ENCODE measurements at regions not wholly inside any gene's neighbourhood (a gene's known extent, or its start where the extent isn't known, plus 50 kb on each side); places are given as distances from the start of the nearest gene placed in this dataset.

- no peak for DNase-seq (ENCODE audit: low spot score)
Measured at GRCh38 chr18:41043876-41044275, 911.2 kb upstream of the PIK3C3 start.

DNA sequence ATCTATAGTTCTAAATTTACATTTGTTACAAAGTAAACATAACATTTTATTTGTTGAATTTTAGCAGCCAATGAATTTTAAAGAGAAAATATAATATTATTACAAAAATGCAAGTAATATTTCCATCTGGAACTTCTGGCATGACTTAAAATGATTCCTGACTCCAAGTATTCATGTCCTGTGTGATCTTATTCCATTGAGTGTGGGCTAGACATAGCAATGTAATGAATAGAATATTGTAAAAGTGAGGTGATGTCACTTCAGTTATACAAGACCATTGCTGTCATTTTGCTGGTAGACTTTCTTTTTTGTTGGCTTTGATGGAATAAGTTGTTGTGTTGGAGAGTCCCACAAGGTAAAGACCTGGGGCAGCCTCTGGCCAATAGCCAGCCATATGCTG is 912.2 kb upstream of the PIK3C3 start:
- DNase-seq (ENCODE audit: low spot score): no peak

DNA sequence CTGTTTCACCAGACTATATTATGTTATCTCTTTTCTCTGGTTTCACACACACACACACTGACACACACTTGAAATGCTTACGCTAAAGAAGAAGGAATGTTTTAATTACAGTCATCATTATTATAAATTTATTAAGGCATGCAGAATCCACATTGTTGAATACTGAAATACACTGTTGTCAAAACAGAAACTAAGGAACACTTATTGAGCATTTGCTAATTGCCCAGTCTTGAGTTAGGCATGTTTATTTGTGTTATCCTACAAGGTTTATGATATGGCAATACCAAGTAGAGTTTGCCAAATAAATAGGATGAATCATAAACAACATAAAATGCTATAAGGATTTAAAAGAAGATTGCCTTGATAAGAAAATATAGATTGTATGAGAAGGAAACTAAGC is 917.0 kb upstream of the PIK3C3 start:
- DNase-seq (ENCODE audit: low spot score): no peak

GRCh38 chr18:41036346-41036745 is 918.7 kb upstream of the PIK3C3 start:
- no peak for DNase-seq (ENCODE audit: low spot score)

DNA sequence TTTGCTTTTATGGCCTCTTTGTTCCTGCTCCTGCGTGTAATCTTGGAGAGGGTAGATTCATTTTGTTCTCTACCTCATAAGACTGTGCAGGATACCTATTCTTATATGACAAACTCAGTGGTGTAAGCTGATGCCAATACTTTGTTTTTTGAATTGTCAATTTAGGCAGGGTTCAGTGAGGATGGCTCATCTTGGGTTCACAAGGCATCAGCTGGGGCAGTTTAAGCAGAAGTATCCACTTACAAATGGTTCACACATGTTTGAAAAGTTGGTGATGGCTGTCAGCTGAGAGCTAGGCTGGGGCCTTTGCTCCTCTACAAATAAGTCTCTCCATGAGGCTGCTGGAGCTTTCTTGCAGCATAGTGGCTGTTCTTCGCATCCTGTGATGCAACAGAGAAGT is 920.6 kb upstream of the PIK3C3 start:
- DNase-seq (ENCODE audit: low spot score): no peak

DNA sequence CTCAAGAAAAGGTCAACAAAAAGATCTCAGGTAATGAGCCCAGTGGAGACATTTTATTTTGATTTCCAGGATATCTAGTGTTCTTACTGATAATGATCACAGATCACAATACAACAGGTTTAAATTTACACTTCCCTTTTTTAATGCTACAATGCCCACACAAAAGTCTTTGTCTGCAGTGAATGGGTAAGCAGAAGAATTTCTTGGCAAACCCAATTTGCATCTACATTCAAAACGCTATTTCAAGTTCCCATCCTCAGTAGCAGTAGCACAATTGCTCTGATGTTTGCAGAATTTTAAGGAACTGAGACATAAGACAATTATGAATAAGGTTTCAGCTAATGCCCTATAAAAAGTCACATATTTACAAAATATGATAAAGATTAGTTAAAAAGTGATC is 929.4 kb upstream of the PIK3C3 start:
- no peak for DNase-seq (ENCODE audit: low spot score)

GRCh38 chr18:41024792-41025191 is 930.2 kb upstream of the PIK3C3 start:
- DNase-seq (ENCODE audit: low spot score): no peak

- DNase-seq (ENCODE audit: low spot score): no peak
Measured at GRCh38 chr18:41022484-41022883, 932.5 kb upstream of the PIK3C3 start.

GRCh38 chr18:41021089-41021488 is 933.9 kb upstream of the PIK3C3 start:
- DNase-seq (ENCODE audit: low spot score): no peak

DNA sequence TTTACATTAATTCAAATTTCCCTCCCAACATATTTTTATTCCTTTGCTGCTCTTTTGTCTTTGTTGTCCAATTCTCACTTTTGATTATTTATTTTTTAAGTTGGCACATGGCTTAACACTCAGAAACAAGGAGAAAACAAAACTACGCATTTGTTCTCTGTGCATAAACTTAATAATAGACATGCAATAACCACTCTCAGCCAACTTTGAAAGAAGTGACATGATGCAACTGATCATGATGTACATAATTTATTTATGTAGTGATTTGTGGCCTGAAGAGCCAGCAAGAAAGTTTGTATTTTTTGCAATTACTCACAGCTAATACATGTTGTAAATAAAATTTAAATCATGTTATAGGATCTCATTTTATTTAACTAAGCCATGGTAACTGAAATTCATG is 942.8 kb upstream of the PIK3C3 start:
- DNase-seq (ENCODE audit: low spot score): no peak

DNA sequence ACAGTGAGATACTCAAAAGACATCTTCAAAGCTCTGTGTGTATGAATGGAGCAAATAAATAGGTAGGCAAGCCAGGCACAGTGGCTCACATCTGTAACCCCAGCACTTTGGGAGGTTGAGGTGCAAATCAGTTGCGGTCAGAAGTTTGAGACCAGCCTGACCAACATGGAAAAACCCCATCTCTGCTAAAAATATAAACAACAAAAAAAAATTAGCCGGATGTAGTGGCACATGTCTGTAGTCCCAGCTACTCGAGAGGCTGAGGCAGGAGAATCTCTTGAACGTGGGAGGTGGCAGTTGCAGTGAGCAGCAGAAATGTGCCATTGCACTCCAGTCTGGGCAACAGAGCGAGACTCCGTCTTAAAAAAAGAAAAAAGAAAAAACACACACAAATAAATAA is 945.1 kb upstream of the PIK3C3 start:
- DNase-seq (ENCODE audit: low spot score): no peak

DNA sequence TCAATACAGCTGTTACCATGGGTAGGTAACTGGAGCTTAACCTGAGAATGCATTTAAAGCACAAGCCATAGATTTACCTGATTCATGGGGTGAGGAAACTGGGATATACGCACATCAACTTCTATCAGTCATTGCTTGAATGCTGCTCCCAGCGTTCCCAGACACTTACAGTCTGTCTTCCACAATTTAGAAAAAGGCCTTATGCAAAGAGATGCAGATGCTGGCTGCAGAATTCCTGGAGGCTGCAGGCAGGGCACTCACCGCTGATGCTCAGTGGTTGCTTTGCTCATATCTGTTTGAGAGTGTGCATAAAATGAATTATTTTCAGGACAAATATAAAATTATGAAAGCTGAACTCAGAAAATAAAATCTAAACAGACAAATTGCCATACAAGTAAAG is 950.7 kb upstream of the PIK3C3 start:
- no peak for DNase-seq (ENCODE audit: low spot score)

- no peak for DNase-seq (ENCODE audit: low spot score)
Measured at GRCh38 chr18:40995529-40995928, 959.5 kb upstream of the PIK3C3 start.

DNA sequence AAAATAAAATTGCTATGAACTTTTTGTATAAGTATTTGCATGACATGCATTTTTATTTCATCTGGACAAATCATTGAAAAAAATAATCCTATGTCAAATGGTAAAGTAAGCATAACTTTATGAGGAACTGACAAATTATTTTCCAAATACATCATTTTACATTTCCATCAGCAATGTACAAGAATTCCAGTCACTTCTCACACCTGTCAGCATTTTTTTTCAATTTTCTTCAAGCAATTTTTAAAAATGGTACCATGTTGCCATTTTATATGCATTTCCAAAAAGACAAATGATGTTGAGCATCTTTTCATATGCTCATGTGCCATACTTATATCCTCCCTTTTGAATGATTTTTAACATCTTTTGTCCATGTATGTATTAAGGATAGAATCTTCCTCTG is 961.7 kb upstream of the PIK3C3 start:
- no peak for DNase-seq (ENCODE audit: low spot score)

- DNase-seq (ENCODE audit: low spot score): no peak
Measured at GRCh38 chr18:40987581-40987980, 967.5 kb upstream of the PIK3C3 start.

GRCh38 chr18:40985436-40985835 is 969.6 kb upstream of the PIK3C3 start:
- no peak for DNase-seq (ENCODE audit: low spot score)

GRCh38 chr18:40984856-40985255 is 970.2 kb upstream of the PIK3C3 start:
- DNase-seq (ENCODE audit: low spot score): no peak

DNA sequence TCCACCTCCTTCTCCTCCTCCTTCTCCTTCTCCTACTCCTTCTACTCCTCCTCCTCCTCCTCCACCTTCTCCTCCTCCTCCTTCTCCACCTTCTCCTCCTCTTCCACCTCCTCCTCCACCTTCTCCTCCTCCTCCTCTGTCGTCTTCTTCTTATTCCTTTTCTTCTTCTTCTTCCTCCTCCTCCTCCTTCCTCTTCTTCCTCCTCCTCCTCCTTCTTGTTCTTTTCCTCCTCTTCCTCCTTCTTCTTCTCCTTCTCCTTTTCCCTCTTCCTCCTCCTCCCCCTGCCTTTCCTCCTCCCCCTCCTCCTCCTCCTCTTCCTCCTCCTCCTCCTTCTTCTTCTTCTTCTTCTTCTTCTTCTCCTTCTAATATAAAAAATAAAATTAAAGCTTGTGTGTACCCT is 971.2 kb upstream of the PIK3C3 start:
- no peak for DNase-seq (ENCODE audit: low spot score)

DNA sequence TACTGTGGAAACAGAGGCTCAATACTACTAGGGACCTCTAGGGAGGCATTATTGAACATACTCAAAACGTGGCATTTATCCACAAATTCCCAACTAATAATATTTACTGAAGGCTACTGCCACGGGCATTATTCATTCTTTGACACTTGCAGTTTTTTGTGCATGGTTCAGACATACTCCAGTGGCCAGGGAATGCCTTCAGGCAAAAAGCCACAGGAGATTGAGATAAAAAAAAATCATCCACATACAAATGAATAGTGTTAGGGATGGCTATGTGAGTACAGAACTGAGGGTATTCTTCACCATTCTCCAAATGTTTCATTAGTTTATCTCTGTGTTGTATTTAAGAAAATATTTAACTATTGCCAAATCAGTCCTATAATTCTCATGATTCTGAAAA is 974.9 kb upstream of the PIK3C3 start:
- DNase-seq (ENCODE audit: low spot score): no peak

DNA sequence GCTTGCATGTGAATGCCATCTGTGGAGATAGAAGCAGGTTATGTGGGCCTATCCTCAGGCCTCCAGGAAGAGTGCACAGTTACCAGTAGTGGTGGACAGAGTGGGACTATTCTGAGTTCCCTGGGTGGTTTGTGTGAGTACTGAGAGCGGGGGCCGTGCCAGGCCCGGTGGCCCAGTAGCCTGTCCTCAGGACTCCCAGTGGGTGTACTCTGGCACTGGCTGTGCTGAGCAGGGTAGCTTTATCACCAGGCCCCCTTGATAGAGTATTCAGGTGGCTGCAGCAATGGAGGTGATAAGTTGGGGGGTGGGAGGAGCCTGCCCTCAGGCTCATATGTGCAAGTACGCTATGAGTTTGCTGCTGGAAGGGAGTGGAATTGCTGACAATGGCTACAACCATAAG is 979.0 kb upstream of the PIK3C3 start:
- no peak for DNase-seq (ENCODE audit: low spot score)

GRCh38 chr18:40974448-40974847 is 980.6 kb upstream of the PIK3C3 start:
- DNase-seq (ENCODE audit: low spot score): no peak

DNA sequence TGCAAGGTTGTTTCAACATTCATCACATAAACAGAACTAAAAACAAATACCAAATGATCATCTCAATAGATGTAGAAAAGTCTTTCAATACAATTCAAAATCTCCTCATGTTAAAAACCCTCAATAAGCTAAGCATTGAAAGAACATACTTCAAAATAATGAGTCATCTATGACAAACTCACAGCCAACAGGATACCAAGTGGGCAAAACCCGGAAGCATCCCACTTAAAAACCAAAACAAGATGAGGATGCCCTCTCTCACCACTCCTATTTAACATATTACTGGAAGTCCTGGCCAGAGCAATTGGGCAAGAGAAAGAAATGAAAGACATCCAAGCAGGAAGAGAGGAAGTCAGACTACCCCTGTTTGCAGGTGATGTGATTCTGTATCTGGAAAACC is 992.2 kb upstream of the PIK3C3 start:
- no peak for DNase-seq (ENCODE audit: low spot score)

GRCh38 chr18:40957533-40958070 is 997.4 kb upstream of the PIK3C3 start:
- no peak for DNase-seq (ENCODE audit: low spot score)

DNA sequence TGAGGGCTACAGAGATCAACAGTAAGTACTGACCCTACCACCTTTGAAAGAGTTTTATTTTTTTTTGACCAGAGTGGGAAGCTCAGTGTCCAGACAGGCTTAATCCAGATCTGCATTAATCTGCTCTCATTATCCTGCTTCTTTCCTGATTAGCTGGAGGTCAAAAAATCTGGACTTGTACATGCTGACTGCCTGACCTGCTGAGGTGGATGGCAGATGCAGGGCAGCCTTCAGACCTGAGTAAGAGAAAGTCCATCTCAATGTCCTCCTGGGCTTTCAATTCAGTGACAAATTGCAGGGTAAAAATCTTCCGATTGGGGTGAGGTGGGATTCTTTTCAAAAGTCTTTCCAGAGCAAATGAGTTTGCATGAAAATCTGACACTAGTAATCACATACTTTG is 998.8 kb upstream of the PIK3C3 start:
- no peak for DNase-seq (ENCODE audit: low spot score)

DNA sequence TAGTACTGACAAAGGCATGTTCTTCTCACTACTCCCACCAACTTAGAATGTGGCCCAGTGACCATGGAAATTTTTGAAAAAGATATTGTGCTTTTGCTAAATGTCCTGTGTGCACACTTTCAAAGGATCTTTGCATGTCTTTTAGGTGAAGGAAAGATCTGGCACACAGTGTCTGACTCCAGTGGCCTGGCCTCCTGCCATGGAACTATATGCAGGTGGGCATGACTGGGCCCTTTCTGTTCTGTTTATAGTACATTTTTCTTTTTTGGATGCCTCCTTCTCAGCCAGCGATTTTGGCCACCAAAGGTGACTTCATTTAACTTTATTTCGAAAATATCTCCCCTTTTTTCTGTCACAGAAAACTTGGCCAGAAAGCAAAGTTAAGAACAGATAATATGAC is 999.7 kb upstream of the PIK3C3 start:
- no peak for DNase-seq (ENCODE audit: low spot score)
